Testis (tissue), 2 donors: ENCODE measurements at regions not wholly inside any gene's neighbourhood (a gene's known extent, or its start where the extent isn't known, plus 50 kb on each side); places are given as distances from the start of the nearest gene placed in this dataset.

Experiments used
- CTCF ChIP-seq, 3 experiments: fragments of 450-650 bp in 2 of 3; fragments of 200-600 bp in 1 of 3; sonication (generic) in 1 of 3; IDR thresholded peaks; one replicate each; pipeline ENCODE4 v1.5.1; 2016 to 2019; ENCODE audit warnings: antibody characterized with exemption in 3 of 3, mild to moderate bottlenecking in 2 of 3, moderate library complexity in 1 of 3
- POLR2A ChIP-seq: fragments of 450-650 bp; IDR thresholded peaks from one replicate; pipeline ENCODE4 v1.6.1; 2017; ENCODE audit warnings: antibody characterized with exemption, mild to moderate bottlenecking, moderate library complexity

- TF ChIP-seq POLR2A (no peak), CTCF (IDR thresholded peaks at IDR 0.05) (no peak)
These were observed 71.7 kb upstream of the RAD23B start for GRCh38 chr9:107211284-107211923.
